ENCODE measurements at regions not wholly inside any gene's neighbourhood (a gene's known extent, or its start where the extent isn't known, plus 50 kb on each side); places are given as distances from the start of the nearest gene placed in this dataset.

- 64% methylated on average over 2 of the region's 2 CpGs for WGBS
- Histone ChIP-seq H3K36me3 (ENCODE audit: control insufficient read depth in 4 of 4, insufficient read depth in 3 of 4, low read depth in 1 of 4, low read length in 3 of 4) (no peaks in the 10 kb centered on the region), H3K4me1 (ENCODE audit: control insufficient read depth in 4 of 4, insufficient read depth in 4 of 4, low read length in 3 of 4) (no peaks in the 10 kb centered on the region), H3K9ac (ENCODE audit: low read depth in 1 of 2, low read length in 2 of 2) (no peak overlapping the region), H3K4me3 (ENCODE audit: low read depth in 1 of 3, low read length in 3 of 3) (no peak overlapping the region), H3K27ac (ENCODE audit: low read depth in 1 of 2, low read length in 2 of 2) (no peak overlapping the region), H3K9me3 (ENCODE audit: control insufficient read depth in 4 of 4, low read length in 3 of 4) (no peaks in the 10 kb centered on the region), H3K27me3 (ENCODE audit: control insufficient read depth in 4 of 4, insufficient read depth in 4 of 4, low read length in 3 of 4) (no peaks in the 10 kb centered on the region)
- TF ChIP-seq RXRA (IDR thresholded peaks at IDR 0.05), result no peak
- TF ChIP-seq ZBTB33 (IDR thresholded peaks at IDR 0.05), result no peak
- no peak for TF ChIP-seq MAX (IDR thresholded peaks at IDR 0.05)
- no peak for TF ChIP-seq RAD21 (IDR thresholded peaks at IDR 0.05)
- no peak for TF ChIP-seq HNF4G (IDR thresholded peaks at IDR 0.05)
- TF ChIP-seq FOXA1 (IDR thresholded peaks at IDR 0.05), result no peak
- TF ChIP-seq HNF4A (conservative IDR thresholded peaks at IDR 0.05), result no peak
- no peak for TF ChIP-seq YY1 (IDR thresholded peaks at IDR 0.05)
- TF ChIP-seq NR2F2 (IDR thresholded peaks at IDR 0.05), result no peak
- DNase-seq (ENCODE audit: low spot score), result no peak
Measured at GRCh38 chr5:42021923-42022322, 96.8 kb downstream of the FBXO4 start.

GRCh38 chr5:42022383-42022972, 97.4 kb downstream of the FBXO4 start:
- Histone ChIP-seq H3K9ac (ENCODE audit: low read depth in 1 of 2, low read length in 2 of 2) (no peak overlapping the region), H3K9me3 (ENCODE audit: control insufficient read depth in 4 of 4, low read length in 3 of 4) (no peaks in the 10 kb centered on the region), H3K27me3 (ENCODE audit: control insufficient read depth in 4 of 4, insufficient read depth in 4 of 4, low read length in 3 of 4) (no peaks in the 10 kb centered on the region), H3K36me3 (ENCODE audit: control insufficient read depth in 4 of 4, insufficient read depth in 3 of 4, low read depth in 1 of 4, low read length in 3 of 4) (no peaks in the 10 kb centered on the region), H3K27ac (ENCODE audit: low read depth in 1 of 2, low read length in 2 of 2) (no peak overlapping the region), H3K4me1 (ENCODE audit: control insufficient read depth in 4 of 4, insufficient read depth in 4 of 4, low read length in 3 of 4) (no peaks in the 10 kb centered on the region), H3K4me3 (ENCODE audit: low read depth in 1 of 3, low read length in 3 of 3) (no peak overlapping the region)
- TF ChIP-seq GABPA (IDR thresholded peaks at IDR 0.05 in 1 of 2, conservative IDR thresholded peaks at IDR 0.05 in 1 of 2) (no peak), MAX (IDR thresholded peaks at IDR 0.05) (no peak), RAD21 (IDR thresholded peaks at IDR 0.05) (no peak), ZBTB33 (IDR thresholded peaks at IDR 0.05) (no peak), NR2F2 (IDR thresholded peaks at IDR 0.05) (no peak), EGR1 (IDR thresholded peaks at IDR 0.05; ENCODE audit: low read depth in 2 of 2) (no peak), FOXA2 (IDR thresholded peaks at IDR 0.05) (no peak), FOXA1 (IDR thresholded peaks at IDR 0.05) (no peak), HNF4G (IDR thresholded peaks at IDR 0.05) (no peak), HNF4A (conservative IDR thresholded peaks at IDR 0.05) (no peak), JUND (IDR thresholded peaks at IDR 0.05) (no peak), SP1 (IDR thresholded peaks at IDR 0.05) (no peak), REST (IDR thresholded peaks at IDR 0.05) (no peak), ATF3 (IDR thresholded peaks at IDR 0.05) (no peak), TAF1 (conservative IDR thresholded peaks at IDR 0.05) (no peak), RXRA (IDR thresholded peaks at IDR 0.05) (no peak), CTCF (IDR thresholded peaks at IDR 0.05; ENCODE audit: low read depth, low read length, missing input control) (no peak), YY1 (IDR thresholded peaks at IDR 0.05) (no peak)
- no peak for DNase-seq (ENCODE audit: low spot score)
- 59% methylated on average over 2 of the region's 2 CpGs for WGBS

Data from liver (tissue), 8 donors.